ENCODE measurements at regions not wholly inside any gene's neighbourhood (a gene's known extent, or its start where the extent isn't known, plus 50 kb on each side); places are given as distances from the start of the nearest gene placed in this dataset.

GRCh38 chr2:5849562-5849961 is 157.4 kb downstream of the SOX11 start:
- Histone ChIP-seq H3K27me3 (ENCODE audit: low read length) (no peaks in the 10 kb centered on the region), H3K9me3 (ENCODE audit: low read length) (no peaks in the 10 kb centered on the region; the same call in 1 of the 2 replicates), H4K20me1 (ENCODE audit: low read length) (no peaks in the 10 kb centered on the region), H2AFZ (ENCODE audit: low read length) (no peak overlapping the region), H3K9ac (ENCODE audit: low read length) (no peak overlapping the region), H3K4me3 (ENCODE audit: low read length) (no peak overlapping the region), H3K4me1 (ENCODE audit: insufficient read depth, low read length) (no peaks in the 10 kb centered on the region), H3K36me3 (ENCODE audit: low read depth, low read length) (no peaks in the 10 kb centered on the region), H3K27ac (ENCODE audit: low read length) (no peak overlapping the region), H3K79me2 (ENCODE audit: low read length) (no peaks in the 10 kb centered on the region), H3K9me2 (replicated peaks; ENCODE audit: low read length) (no peaks in the 10 kb centered on the region), H3K4me2 (ENCODE audit: low read length) (no peak overlapping the region), H3F3A (ENCODE audit: low read length, unreplicated experiment) (no peaks in the 10 kb centered on the region)
- intact Hi-C loops (cut with micrococcal nuclease): no loop called here
- DNase-seq (no peak), ATAC-seq (no peak)
- ChIA-PET CTCF (no interaction called here), POLR2A (ENCODE audit: unreplicated experiment) (no interaction called here)
- no TSS peak for BruUV-seq (replicated peaks)
- TF ChIP-seq EZH2phosphoT487 (IDR thresholded peaks at IDR 0.05; ENCODE audit: borderline replicate concordance, low read length) (no peak), EZH2 (IDR thresholded peaks at IDR 0.05; ENCODE audit: low read length, unreplicated experiment) (no peak)
- TF ChIP-seq, protein P1, sequence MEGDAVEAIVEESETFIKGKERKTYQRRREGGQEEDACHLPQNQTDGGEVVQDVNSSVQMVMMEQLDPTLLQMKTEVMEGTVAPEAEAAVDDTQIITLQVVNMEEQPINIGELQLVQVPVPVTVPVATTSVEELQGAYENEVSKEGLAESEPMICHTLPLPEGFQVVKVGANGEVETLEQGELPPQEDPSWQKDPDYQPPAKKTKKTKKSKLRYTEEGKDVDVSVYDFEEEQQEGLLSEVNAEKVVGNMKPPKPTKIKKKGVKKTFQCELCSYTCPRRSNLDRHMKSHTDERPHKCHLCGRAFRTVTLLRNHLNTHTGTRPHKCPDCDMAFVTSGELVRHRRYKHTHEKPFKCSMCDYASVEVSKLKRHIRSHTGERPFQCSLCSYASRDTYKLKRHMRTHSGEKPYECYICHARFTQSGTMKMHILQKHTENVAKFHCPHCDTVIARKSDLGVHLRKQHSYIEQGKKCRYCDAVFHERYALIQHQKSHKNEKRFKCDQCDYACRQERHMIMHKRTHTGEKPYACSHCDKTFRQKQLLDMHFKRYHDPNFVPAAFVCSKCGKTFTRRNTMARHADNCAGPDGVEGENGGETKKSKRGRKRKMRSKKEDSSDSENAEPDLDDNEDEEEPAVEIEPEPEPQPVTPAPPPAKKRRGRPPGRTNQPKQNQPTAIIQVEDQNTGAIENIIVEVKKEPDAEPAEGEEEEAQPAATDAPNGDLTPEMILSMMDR (conservative IDR thresholded peaks at IDR 0.05; ENCODE audit: low read depth, low read length): no peak

GRCh38 chr2:5851410-5851809 is 159.2 kb downstream of the SOX11 start:
- Histone ChIP-seq H3K9me3 (ENCODE audit: low read length) (no peaks in the 10 kb centered on the region; the same call in 1 of the 2 replicates), H3K79me2 (ENCODE audit: low read length) (no peaks in the 10 kb centered on the region), H2AFZ (ENCODE audit: low read length) (no peak overlapping the region), H3K36me3 (ENCODE audit: low read depth, low read length) (no peaks in the 10 kb centered on the region), H3K9ac (ENCODE audit: low read length) (no peak overlapping the region), H3K27me3 (ENCODE audit: low read length) (no peaks in the 10 kb centered on the region), H3K4me2 (ENCODE audit: low read length) (no peak overlapping the region), H3K9me2 (replicated peaks; ENCODE audit: low read length) (no peaks in the 10 kb centered on the region), H4K20me1 (ENCODE audit: low read length) (no peaks in the 10 kb centered on the region), H3K27ac (ENCODE audit: low read length) (no peak overlapping the region), H3F3A (ENCODE audit: low read length, unreplicated experiment) (no peaks in the 10 kb centered on the region), H3K4me3 (ENCODE audit: low read length) (no peak overlapping the region), H3K4me1 (ENCODE audit: insufficient read depth, low read length) (no peaks in the 10 kb centered on the region)
- no peak for ATAC-seq
- BruUV-seq (replicated peaks): no TSS peak
- ChIA-PET POLR2A (ENCODE audit: unreplicated experiment) (no interaction called here), CTCF (no interaction called here)
- no peak for DNase-seq
- TF ChIP-seq EZH2 (IDR thresholded peaks at IDR 0.05; ENCODE audit: low read length, unreplicated experiment) (no peak), EZH2phosphoT487 (IDR thresholded peaks at IDR 0.05; ENCODE audit: borderline replicate concordance, low read length) (no peak)
- TF ChIP-seq, protein P1 (conservative IDR thresholded peaks at IDR 0.05; ENCODE audit: low read depth, low read length): no peak
- intact Hi-C loops (cut with micrococcal nuclease): no loop called here

GRCh38 chr2:5854797-5855196 is 162.6 kb downstream of the SOX11 start:
- no peaks in the 10 kb centered on the region for H3K79me2 ChIP-seq (ENCODE audit: low read length)
- DNase-seq: no peak
- no peaks in the 10 kb centered on the region for H3K36me3 ChIP-seq (ENCODE audit: low read depth, low read length)
- no peak overlapping the region for H3K4me3 ChIP-seq (ENCODE audit: low read length)
- no peak overlapping the region for H2AFZ ChIP-seq (ENCODE audit: low read length)
- BruUV-seq (replicated peaks): no TSS peak
- no peak overlapping the region for H3K27ac ChIP-seq (ENCODE audit: low read length)
- ATAC-seq: no peak
- H3F3A ChIP-seq (ENCODE audit: low read length, unreplicated experiment): no peaks in the 10 kb centered on the region
- no peaks in the 10 kb centered on the region for H3K4me1 ChIP-seq (ENCODE audit: insufficient read depth, low read length)
- intact Hi-C loops (cut with micrococcal nuclease): no loop called here
- POLR2A ChIA-PET (ENCODE audit: unreplicated experiment): no interaction called here
- no peak overlapping the region for H3K4me2 ChIP-seq (ENCODE audit: low read length)
- CTCF ChIA-PET: no interaction called here
- H3K9me3 ChIP-seq (ENCODE audit: low read length): no peaks in the 10 kb centered on the region
- H3K27me3 ChIP-seq (ENCODE audit: low read length): no peaks in the 10 kb centered on the region
- H3K9me2 ChIP-seq (replicated peaks; ENCODE audit: low read length): no peaks in the 10 kb centered on the region
- no peak overlapping the region for H3K9ac ChIP-seq (ENCODE audit: low read length)
- no peak for TF ChIP-seq EZH2 (IDR thresholded peaks at IDR 0.05; ENCODE audit: low read length, unreplicated experiment)
- no peak for TF ChIP-seq EZH2phosphoT487 (IDR thresholded peaks at IDR 0.05; ENCODE audit: borderline replicate concordance, low read length)
- TF ChIP-seq, protein P1 (conservative IDR thresholded peaks at IDR 0.05; ENCODE audit: low read depth, low read length): no peak
- H4K20me1 ChIP-seq (ENCODE audit: low read length): no peaks in the 10 kb centered on the region
